ENCODE measurements at regions not wholly inside any gene's neighbourhood (a gene's known extent, or its start where the extent isn't known, plus 50 kb on each side); places are given as distances from the start of the nearest gene placed in this dataset.

DNA sequence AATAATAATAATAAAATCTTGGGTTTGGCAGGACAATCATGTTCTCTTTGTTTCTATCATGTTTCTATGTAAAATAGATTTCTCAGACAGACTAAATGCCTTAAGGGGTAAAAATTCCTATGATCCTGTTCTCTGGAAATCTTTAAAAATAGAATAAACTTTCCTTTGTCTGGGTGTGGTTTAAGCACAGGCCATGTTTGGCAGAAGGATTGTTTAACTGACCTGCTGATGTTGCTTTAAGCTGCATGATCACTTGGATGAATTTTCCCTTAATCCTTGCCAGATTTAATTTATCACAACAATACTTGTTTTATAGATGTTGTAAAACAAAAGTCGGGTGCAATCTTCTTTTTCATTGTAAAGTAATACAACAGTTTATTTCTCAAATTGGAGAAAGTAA is 341.7 kb upstream of the FAT1 start:
- no peak for TF ChIP-seq GABPA (IDR thresholded peaks at IDR 0.05; ENCODE audit: borderline replicate concordance, insufficient read depth, low read length)
- TF ChIP-seq, protein P1, sequence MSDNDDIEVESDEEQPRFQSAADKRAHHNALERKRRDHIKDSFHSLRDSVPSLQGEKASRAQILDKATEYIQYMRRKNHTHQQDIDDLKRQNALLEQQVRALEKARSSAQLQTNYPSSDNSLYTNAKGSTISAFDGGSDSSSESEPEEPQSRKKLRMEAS (IDR thresholded peaks at IDR 0.05), result no peak
- TF ChIP-seq, protein P2, sequence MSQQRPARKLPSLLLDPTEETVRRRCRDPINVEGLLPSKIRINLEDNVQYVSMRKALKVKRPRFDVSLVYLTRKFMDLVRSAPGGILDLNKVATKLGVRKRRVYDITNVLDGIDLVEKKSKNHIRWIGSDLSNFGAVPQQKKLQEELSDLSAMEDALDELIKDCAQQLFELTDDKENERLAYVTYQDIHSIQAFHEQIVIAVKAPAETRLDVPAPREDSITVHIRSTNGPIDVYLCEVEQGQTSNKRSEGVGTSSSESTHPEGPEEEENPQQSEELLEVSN (IDR thresholded peaks at IDR 0.05), result no peak
- no peak for TF ChIP-seq RFX5 (IDR thresholded peaks at IDR 0.05; ENCODE audit: borderline replicate concordance, low read depth, low read length)
- TF ChIP-seq, protein P3, sequence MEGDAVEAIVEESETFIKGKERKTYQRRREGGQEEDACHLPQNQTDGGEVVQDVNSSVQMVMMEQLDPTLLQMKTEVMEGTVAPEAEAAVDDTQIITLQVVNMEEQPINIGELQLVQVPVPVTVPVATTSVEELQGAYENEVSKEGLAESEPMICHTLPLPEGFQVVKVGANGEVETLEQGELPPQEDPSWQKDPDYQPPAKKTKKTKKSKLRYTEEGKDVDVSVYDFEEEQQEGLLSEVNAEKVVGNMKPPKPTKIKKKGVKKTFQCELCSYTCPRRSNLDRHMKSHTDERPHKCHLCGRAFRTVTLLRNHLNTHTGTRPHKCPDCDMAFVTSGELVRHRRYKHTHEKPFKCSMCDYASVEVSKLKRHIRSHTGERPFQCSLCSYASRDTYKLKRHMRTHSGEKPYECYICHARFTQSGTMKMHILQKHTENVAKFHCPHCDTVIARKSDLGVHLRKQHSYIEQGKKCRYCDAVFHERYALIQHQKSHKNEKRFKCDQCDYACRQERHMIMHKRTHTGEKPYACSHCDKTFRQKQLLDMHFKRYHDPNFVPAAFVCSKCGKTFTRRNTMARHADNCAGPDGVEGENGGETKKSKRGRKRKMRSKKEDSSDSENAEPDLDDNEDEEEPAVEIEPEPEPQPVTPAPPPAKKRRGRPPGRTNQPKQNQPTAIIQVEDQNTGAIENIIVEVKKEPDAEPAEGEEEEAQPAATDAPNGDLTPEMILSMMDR (IDR thresholded peaks at IDR 0.05; ENCODE audit: control extremely low read depth in 1 of 3, insufficient read depth in 1 of 3, low read depth in 1 of 3, low read length in 3 of 3), result no peak
- TF ChIP-seq SIN3A (conservative IDR thresholded peaks at IDR 0.05 in 1 of 2, IDR thresholded peaks at IDR 0.05 in 1 of 2; ENCODE audit: low read depth in 1 of 2, low read length in 2 of 2), result no peak

All from H1 (cell line).